Activated CD8-positive, alpha-beta T cell treated with anti-CD3 and anti-CD28 coated beads for 36 hours (primary cell): ENCODE measurements at regions not wholly inside any gene's neighbourhood (a gene's known extent, or its start where the extent isn't known, plus 50 kb on each side); places are given as distances from the start of the nearest gene placed in this dataset.

ENCODE experiments used
- ATAC-seq: fragments of 200-7000 bp; cut with Tn5 transposase; one replicate; pipeline ENCODE4 v1.10.0; 2021; ENCODE audit warnings: mild to moderate bottlenecking, moderate library complexity
- CTCF ChIA-PET: fragments of 350-600 bp; sonication (Branson Sonifier 250); formaldehyde crosslinking; loops from one replicate; lab custom pipeline; 2021; ENCODE audit warnings: antibody characterized with exemption; lab: Charles Lee
- POLR2A ChIA-PET: fragments of 350-600 bp; sonication (Branson Sonifier 250); formaldehyde crosslinking; loops from one replicate; lab custom pipeline; 2021; ENCODE audit warnings: antibody characterized with exemption; lab: Charles Lee
- DNase-seq: peaks from one replicate; pipeline ENCODE4 v3.0.0-alpha.2; 2020
- H3K27ac Mint-ChIP-seq: one replicate; pipeline ENCODE4 v1.8.0; 2021; ENCODE audit warnings: mild to moderate bottlenecking, mixed read lengths
- H3K27me3 Mint-ChIP-seq: one replicate; pipeline ENCODE4 v1.8.0; 2021; ENCODE audit warnings: mixed read lengths
- H3K36me3 Mint-ChIP-seq: one replicate; pipeline ENCODE4 v1.8.0; 2021; ENCODE audit warnings: low read depth, mixed read lengths
- H3K4me1 Mint-ChIP-seq: one replicate; pipeline ENCODE4 v1.8.0; 2021; ENCODE audit warnings: low read depth, mixed read lengths
- H3K4me3 Mint-ChIP-seq: one replicate; pipeline ENCODE4 v1.8.0; 2021; ENCODE audit warnings: mild to moderate bottlenecking, moderate library complexity, mixed read lengths
- H3K9me3 Mint-ChIP-seq: one replicate; pipeline ENCODE4 v1.8.0; 2021; ENCODE audit warnings: mixed read lengths
- CTCF ChIP-seq: fragments of 200-600 bp; IDR thresholded peaks from one replicate; pipeline ENCODE4 v1.8.0; 2022; ENCODE audit warnings: antibody characterized with exemption, mild to moderate bottlenecking
- intact Hi-C: fragments of 100-400 bp; cut with micrococcal nuclease; formaldehyde crosslinking; loops from one replicate; pipeline ENCODE4 v1.10.0; 2022

- DNase-seq (no peak), ATAC-seq (no peak)
- POLR2A ChIA-PET: no interaction called here
- no peak overlapping the region for H3K4me3 Mint-ChIP-seq
- H3K36me3 Mint-ChIP-seq: no peaks in the 10 kb centered on the region
- no peaks in the 10 kb centered on the region for H3K9me3 Mint-ChIP-seq
- no peaks in the 10 kb centered on the region for H3K4me1 Mint-ChIP-seq
- peaks cover 27% of the 10 kb centered on the region for H3K27me3 Mint-ChIP-seq
- intact Hi-C loops: no loop called here
- no peak overlapping the region for H3K27ac Mint-ChIP-seq
- TF ChIP-seq CTCF: no peak
- CTCF ChIA-PET: interaction anchor here (0.9 kb wide), 1 partner anchor 12 kb away, joined by 3 read pairs; no protein-coding TSS in a partner anchor
Measured at GRCh38 chr4:174107746-174108354, 175.6 kb downstream of the FBXO8 start.

GRCh38 chr4:174105202-174105601 lies 178.3 kb downstream of the FBXO8 start:
- POLR2A ChIA-PET: no interaction called here
- no peaks in the 10 kb centered on the region for H3K36me3 Mint-ChIP-seq
- no peak overlapping the region for H3K4me3 Mint-ChIP-seq
- H3K9me3 Mint-ChIP-seq: no peaks in the 10 kb centered on the region
- H3K27me3 Mint-ChIP-seq: peaks cover 23% of the 10 kb centered on the region
- intact Hi-C loops: no loop called here
- CTCF ChIA-PET: no interaction called here
- DNase-seq (no peak), ATAC-seq (no peak)
- no peaks in the 10 kb centered on the region for H3K4me1 Mint-ChIP-seq
- no peak for TF ChIP-seq CTCF
- no peak overlapping the region for H3K27ac Mint-ChIP-seq

GRCh38 chr4:174100910-174101309 lies 182.6 kb downstream of the FBXO8 start:
- H3K4me3 Mint-ChIP-seq: no peak overlapping the region
- H3K4me1 Mint-ChIP-seq: no peaks in the 10 kb centered on the region
- H3K27ac Mint-ChIP-seq: no peak overlapping the region
- no peak for TF ChIP-seq CTCF
- intact Hi-C loops: no loop called here
- H3K27me3 Mint-ChIP-seq: peaks cover 3% of the 10 kb centered on the region
- no peaks in the 10 kb centered on the region for H3K9me3 Mint-ChIP-seq
- ChIA-PET POLR2A (interaction anchor here (0.7 kb wide), 1 partner anchor 1238 kb away, joined by 3 read pairs; no protein-coding TSS in a partner anchor), CTCF (no interaction called here)
- H3K36me3 Mint-ChIP-seq: no peaks in the 10 kb centered on the region
- ATAC-seq (no peak), DNase-seq (no peak)

GRCh38 chr4:174099712-174100111 lies 183.8 kb downstream of the FBXO8 start:
- Mint-ChIP-seq H3K36me3 (no peaks in the 10 kb centered on the region), H3K27me3 (peaks cover 2% of the 10 kb centered on the region), H3K4me1 (no peaks in the 10 kb centered on the region), H3K4me3 (no peak overlapping the region), H3K9me3 (no peaks in the 10 kb centered on the region), H3K27ac (no peak overlapping the region)
- POLR2A ChIA-PET: no interaction called here
- CTCF ChIA-PET: no interaction called here
- intact Hi-C loops: no loop called here
- ATAC-seq (no peak), DNase-seq (no peak)
- no peak for TF ChIP-seq CTCF

- intact Hi-C loops: no loop called here
- Mint-ChIP-seq H3K27me3 (peaks cover 4% of the 10 kb centered on the region), H3K4me3 (no peak overlapping the region), H3K9me3 (peaks cover 5% of the 10 kb centered on the region), H3K4me1 (no peaks in the 10 kb centered on the region), H3K27ac (no peak overlapping the region), H3K36me3 (no peaks in the 10 kb centered on the region)
- POLR2A ChIA-PET: no interaction called here
- CTCF ChIA-PET: no interaction called here
- TF ChIP-seq CTCF: no peak
- DNase-seq: no peak
- ATAC-seq: no peak
Measured at GRCh38 chr4:174096999-174097398, 186.5 kb downstream of the FBXO8 start.
